GM18951 (cell line): ENCODE measurements at regions not wholly inside any gene's neighbourhood (a gene's known extent, or its start where the extent isn't known, plus 50 kb on each side); places are given as distances from the start of the nearest gene placed in this dataset.

Experiments used
- POLR2A ChIP-seq: IDR thresholded peaks from 4 replicates; pipeline ENCODE4 v1.6.1; 2011; ENCODE audit warnings: mild to moderate bottlenecking; ENCODE audit not compliant: insufficient read length, insufficient read depth; ENCODE audit errors: extremely low read depth
- in situ Hi-C: fragments of 300-500 bp; cut with MboI; formaldehyde crosslinking; loops from one replicate; pipeline ENCODE4 v1.12.0; 2022; ENCODE audit warnings: low sequenced_read_pairs, mixed read lengths, inconsistent platforms; ENCODE audit not compliant: unreplicated experiment

DNA sequence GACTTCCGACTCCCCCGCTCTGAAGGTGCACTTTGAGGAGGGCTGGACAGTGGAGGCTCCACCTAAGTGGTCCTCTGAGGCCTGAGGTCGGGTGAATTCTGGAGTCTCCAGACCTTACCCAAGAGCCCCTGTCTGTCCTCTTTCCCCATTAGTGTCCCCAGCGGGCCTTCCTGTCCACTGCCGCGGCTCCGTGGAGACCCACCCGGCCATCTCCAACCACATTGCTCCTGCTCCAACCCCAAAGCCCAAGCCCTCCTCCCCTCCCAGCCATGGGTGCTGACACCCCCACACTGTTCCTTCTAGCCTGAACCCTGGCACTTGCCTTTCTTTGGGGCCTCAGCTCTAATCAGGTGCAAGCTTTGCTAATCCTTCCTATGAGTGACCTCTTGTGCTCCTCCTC lies 283.1 kb upstream of the TNRC6C start:
- TF ChIP-seq POLR2A = no peak
- in situ Hi-C loops = no loop called here

DNA sequence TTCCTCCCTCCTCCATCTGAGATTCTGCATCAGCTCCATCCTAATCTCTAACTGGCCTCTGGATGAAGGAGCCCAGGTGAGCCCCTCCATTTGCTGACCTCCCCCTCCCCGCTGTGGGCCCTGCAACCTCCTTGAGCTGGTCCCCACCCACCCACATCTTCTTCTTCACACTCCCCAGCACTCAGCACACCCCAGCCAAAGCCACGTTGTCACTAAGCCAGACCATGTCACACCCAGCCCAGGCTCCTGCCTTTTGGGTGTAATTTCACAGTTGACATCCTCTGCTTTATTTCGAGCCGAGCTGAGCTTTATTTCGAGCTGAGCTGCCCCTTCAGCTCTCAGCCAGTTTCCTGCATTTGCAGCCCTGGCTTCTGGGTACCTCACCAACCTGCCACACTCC lies 282.7 kb upstream of the TNRC6C start:
- in situ Hi-C loops = no loop called here

DNA sequence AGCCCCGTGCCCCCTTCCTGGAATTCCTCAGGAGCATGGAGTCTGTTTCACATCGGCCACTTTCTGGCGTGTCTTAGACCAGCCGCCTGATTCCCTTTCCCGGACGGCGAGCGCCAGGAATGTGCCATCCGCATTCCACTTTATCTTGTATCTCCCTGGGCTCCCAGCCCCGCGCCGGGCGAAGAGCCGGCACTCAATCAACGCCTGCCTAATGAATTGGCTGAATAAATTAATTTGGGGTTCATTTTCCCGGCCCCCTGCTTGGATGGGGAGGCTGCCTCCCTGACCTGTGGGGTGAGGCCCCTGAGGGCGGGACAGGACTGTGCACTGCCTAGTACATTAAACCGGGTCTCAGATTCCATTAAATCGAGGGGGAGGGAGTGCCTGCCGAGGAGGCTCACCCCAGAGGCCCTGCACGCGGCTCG lies 282.3 kb upstream of the TNRC6C start:
- in situ Hi-C loops = no loop called here
- TF ChIP-seq POLR2A = no peak

More for the DNA sequence above, 282.7 kb upstream of the TNRC6C start:
- TF ChIP-seq POLR2A = no peak

DNA sequence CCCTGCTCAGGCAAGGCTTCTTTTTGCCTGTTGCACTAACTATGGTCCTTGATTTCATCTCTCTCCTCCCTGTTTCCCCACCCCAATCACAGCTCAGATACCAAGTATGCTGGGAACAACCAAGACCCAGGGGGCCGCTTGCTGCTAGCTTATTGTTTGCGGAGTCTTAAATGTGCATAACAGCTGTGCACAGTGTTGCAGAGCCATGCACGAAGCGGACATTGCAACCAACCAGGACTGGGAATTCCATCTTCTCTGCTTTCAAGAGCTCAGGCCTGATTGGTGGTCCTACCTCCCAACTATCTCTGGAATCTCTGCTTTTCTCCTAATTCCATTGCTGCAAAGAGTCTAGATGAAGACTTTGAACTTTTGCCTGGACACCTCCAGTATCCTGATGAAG lies 281.3 kb upstream of the TNRC6C start:
- TF ChIP-seq POLR2A = no peak
- in situ Hi-C loops = no loop called here

DNA sequence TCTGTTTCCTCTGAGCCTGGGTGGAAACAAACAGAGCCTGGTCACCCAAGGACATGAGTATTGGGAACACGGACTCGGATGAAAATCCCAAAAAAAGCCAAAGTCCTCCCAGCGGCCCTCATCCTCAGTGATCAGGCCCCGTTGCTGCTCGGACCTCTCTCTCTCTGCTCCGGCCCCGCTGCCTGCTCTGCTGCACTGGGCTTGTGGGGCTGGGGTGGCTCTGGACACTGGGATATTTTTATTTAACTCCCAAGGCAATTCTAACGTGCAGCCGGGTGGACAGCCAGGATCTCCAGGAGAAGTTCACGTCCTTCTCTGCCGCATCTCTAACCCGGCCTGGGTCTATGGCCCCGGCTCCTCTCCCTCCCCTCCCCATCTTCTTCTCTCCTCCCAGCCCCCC lies 280.9 kb upstream of the TNRC6C start:
- in situ Hi-C loops = no loop called here
- no peak for TF ChIP-seq POLR2A

DNA sequence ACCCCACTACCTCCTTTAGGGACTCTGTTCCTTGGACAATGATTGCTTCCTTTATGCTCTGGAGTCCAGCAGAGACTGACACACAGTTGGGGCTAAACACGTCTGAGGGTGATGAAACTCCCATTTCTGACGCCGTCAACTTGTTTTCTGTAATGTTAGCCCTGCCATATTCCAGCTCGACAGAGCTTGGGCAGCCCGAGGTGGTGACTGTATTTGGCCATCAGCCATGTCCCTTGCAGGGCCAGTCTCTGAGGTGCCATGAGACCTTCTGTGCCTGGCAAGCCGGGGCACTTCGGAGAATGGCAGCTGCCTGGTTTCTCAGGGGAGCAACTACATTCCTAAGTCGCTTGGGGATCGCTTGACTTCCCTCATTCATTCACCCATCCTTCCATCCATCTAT lies 278.9 kb upstream of the TNRC6C start:
- in situ Hi-C loops = no loop called here
- TF ChIP-seq POLR2A = no peak

DNA sequence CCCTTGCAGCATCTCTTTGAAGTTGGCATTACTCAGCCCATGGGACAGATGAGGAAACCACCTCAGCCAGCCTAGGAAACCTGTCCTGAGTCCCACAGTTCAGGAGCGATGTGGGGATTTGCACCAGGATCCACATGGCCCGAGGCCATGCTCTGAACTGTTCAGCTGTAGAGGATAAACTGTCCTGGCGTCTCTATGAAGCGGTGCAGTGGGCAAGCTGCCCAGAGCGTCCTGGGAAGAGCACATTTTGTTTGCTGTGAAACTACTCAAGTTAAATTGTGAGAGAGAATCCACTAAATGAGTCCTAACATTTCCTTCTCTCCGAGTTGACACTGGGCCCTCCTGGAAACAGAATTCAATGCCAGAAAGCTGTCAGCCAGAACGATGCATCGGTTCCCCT lies 276.6 kb upstream of the TNRC6C start:
- TF ChIP-seq POLR2A = no peak
- in situ Hi-C loops = no loop called here

DNA sequence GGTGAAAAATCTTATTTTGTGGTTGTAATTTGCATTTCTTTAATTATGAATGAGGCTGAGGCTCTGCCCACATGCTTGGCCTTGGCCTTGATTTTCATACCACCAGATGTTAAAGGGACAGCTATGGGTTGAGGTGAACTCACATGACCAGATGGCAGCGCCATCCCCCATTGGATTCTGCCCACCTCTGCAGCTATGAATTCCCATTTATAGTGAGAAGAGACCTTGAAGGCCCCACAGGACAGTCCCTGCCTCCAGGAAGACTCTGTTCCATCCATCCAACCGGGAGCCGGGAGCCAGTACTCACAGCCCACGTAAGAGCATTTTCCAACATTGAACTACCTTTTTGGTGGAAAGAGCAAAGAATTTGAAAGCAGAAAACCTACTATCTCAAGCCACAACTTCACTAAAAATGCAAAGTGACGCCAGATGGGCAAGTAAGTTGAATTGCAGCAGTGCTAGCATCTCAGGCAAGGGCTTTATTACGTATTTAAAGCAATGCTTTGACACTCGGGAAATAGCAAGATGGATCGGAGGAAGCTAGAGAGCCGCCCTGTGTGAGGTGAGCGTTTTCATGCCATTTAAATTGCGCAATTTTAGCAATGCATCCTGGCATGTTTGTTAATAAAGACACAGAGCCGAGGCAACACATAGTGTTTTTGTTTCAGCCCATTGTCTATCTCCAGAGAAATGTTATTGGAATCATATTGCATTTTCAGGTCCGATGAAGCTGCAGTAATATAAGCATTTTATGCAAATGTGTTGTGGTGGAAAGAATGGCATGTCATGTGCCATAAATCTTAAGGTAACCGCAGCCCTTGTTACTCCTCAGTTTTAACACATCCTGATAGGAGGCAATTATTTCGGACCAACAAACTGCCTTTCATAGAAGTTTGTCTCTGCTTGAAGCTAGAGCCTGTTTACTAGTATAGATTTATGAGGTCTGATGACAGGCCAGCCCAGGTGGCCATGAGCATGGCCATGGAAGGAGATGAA lies 273.4 kb upstream of the TNRC6C start:
- in situ Hi-C loops = no loop called here
- no peak for TF ChIP-seq POLR2A

DNA sequence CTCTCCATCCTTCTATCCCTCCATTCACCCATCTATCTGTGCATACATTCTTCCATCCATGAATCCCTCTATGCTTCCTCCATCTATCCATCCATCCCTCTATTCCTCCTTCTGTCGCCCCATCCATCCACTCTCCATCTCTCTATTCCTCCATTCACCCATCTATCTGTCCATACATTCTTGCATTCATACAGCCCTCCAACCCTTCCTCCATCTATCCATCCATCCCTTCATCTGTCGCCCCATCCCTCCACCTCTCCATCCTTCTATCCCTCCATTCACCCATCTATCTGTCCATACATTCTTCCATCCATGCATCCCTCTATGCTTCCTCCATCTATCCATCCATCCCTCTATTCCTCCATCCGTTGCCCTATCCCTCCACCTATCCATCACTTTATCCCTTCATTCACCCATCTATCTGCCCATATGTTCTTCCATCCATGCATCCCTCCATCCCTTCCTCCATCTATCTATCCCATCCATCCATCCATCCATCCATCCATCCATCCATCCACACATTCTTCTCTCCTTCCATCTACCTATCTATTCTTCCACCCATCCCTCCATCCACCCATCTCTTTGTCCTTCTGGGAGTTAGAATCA lies 272.5 kb upstream of the TNRC6C start:
- in situ Hi-C loops = no loop called here
- no peak for TF ChIP-seq POLR2A

DNA sequence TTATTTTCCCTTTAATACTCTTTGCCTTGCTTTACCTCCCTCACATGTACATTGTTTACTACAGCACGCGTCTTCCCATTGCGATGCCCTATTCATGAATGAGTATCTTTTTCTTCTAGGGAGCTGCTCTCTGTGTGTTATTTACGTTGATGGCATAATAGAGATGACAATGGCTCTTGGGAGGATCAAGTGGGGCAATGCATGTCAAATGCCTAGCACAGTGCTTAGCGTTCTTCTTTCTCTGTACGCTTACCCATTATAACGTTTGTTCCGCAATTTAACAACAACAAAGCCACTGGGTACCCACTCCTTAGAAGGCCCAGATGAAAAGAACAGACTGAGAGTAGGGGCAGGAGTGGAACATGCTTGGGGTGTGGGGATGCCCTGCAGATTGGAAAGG lies 271.6 kb upstream of the TNRC6C start:
- in situ Hi-C loops = no loop called here
- TF ChIP-seq POLR2A = no peak

DNA sequence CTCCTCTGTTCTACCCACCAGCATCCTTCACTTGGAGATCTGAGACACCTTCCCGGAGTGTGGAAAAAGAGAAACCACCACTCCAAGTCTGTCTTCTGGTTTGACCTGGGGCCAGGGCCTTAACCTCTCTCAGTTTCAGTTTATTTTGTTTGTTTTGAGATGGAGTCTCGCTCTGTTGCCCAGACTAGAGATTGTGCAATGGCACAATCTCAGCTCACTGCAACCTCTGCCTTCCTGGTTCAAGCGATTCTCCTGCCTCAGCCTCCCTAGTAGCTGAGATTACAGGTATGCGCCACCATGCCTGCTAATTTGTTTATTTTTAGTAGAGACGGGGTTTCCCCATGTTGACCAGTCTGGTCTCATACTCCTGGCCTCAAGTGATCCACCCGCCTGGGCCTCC lies 271.1 kb upstream of the TNRC6C start:
- no peak for TF ChIP-seq POLR2A
- in situ Hi-C loops = no loop called here

DNA sequence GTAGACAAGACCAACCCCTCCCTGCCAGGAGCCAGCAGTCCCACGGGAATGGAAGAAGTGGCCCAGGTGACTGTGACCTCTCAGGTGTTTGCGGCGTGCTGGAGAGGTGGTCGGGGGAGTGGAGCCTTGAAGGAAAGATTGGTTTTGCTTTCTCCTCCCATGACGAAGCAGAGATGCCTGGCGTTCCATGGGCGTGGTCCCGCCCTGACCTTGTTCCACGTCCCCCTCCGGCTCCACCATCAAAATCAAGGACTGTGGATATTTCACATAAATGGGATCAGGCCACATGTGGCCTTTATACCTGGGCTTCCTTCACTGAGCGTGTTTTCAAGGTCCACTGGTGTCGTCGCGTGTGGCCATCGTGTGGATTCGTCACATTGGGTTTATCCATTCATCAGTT lies 270.6 kb upstream of the TNRC6C start:
- TF ChIP-seq POLR2A = no peak
- in situ Hi-C loops = no loop called here

DNA sequence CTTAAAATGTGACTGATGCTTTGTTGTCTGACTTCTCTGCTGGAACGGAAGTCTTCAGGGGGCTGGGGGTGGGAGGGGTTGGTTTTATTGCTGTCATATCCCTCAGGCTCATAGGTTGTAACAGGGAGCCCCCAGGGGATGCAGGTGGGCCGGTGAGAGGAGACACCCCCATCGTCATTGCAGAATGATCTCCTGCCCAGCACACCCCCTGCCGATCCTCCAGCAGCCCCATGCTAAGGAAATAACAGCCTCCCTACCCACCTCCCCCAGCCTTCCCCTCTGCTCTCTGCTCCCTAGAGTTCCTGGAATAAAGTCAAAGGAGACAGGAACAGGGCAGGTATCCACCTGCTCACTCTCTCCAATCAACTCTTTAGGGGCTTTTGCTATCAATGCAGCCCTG lies 270.1 kb upstream of the TNRC6C start:
- TF ChIP-seq POLR2A = no peak
- in situ Hi-C loops = no loop called here

DNA sequence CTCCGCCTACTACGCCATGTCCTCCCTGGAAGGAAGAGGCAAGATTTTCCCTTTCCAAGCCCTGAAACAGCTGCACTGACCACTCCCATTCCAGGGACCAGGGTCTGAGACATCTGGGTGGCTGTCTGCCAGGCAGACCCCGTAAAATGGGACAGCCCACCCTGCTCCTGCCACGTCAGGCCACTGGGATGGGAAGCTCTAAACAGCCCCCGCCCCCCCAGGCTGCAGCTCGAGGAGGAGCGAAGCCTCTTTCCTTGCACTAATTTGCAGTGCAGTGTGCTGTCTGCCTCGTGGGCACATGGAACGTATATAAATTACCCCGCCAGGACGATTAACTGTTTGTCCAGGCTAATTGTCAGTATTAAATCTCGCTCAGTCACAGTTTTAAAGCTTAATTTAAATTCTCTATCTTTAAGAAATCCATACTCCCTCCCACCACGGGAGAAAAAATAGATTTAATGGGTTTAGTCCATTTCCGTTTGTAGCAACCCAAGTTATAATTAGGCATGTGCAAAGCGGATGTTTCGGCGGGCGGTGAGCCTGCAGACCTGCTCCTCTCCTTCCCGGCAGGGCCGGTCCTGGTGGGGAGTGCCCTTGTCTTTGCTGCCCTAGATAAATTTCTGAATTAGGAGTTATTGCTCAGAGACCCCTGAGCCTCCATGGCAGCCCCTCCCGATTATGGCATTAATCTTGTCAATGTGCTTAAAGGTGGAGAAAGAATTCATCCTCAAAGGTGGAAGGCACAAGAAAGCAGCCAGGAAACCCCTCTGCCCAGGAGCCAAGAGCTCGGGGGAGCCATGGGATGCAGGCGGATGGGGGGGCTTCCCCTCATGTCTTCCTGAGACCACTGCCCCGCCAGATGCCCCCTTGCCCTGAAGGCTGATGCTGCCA lies 268.0 kb upstream of the TNRC6C start:
- TF ChIP-seq POLR2A = no peak
- in situ Hi-C loops = no loop called here
